Neural cell (in vitro differentiated cells): ENCODE measurements at regions not wholly inside any gene's neighbourhood (a gene's known extent, or its start where the extent isn't known, plus 50 kb on each side); places are given as distances from the start of the nearest gene placed in this dataset.

Experiments used
- H2AFZ ChIP-seq: fragments of 200-600, 300-800 bp; sonication (generic), shearing (Covaris generic); 2 replicates; pipeline ENCODE4 v1.6.0; 2014; ENCODE audit warnings: low read depth, mild to moderate bottlenecking, antibody characterized with exemption, low read length, moderate library complexity
- H3F3A ChIP-seq: fragments of 200-600 bp; shearing (Covaris generic); 2 replicates; pipeline ENCODE4 v1.6.1; 2016; ENCODE audit warnings: mild to moderate bottlenecking, moderate library complexity, mixed read lengths, antibody characterized with exemption, low read length; ENCODE audit not compliant: insufficient read depth, poor library complexity, severe bottlenecking
- H3K27ac ChIP-seq: fragments of 200-600, 300-800 bp; sonication (generic), shearing (Covaris generic); 2 replicates; pipeline ENCODE4 v1.5.1; 2014; ENCODE audit warnings: mild to moderate bottlenecking, low read length, moderate library complexity
- H3K27me3 ChIP-seq: fragments of 300-800, 200-600 bp; sonication (generic), shearing (Covaris generic); 2 replicates; pipeline ENCODE4 v1.6.0; 2014; ENCODE audit warnings: mild to moderate bottlenecking, low read depth, low read length, moderate library complexity; ENCODE audit not compliant: insufficient read depth
- H3K36me3 ChIP-seq: fragments of 300-800, 200-600 bp; sonication (generic), shearing (Covaris generic); 2 replicates; pipeline ENCODE4 v1.5.1; 2014; ENCODE audit warnings: mild to moderate bottlenecking, antibody characterized with exemption, low read length, moderate library complexity; ENCODE audit not compliant: insufficient read depth
- H3K4me2 ChIP-seq: fragments of 300-800, 200-600 bp; sonication (generic), shearing (Covaris generic); 2 replicates; pipeline ENCODE4 v1.6.0; 2014; ENCODE audit warnings: mild to moderate bottlenecking, low read length
- H3K4me3 ChIP-seq: fragments of 300-800, 200-600 bp; sonication (generic), shearing (Covaris generic); 2 replicates; pipeline ENCODE4 v1.5.1; 2014; ENCODE audit warnings: mild to moderate bottlenecking, low read length, moderate library complexity
- H3K79me2 ChIP-seq: fragments of 200-600 bp; shearing (Covaris generic); replicated peaks from 2 replicates; pipeline ENCODE4 v1.6.0; 2014; ENCODE audit warnings: mild to moderate bottlenecking, low read length, moderate library complexity; ENCODE audit not compliant: insufficient read depth
- H3K9ac ChIP-seq: fragments of 300-800, 200-600 bp; sonication (generic), shearing (Covaris generic); 2 replicates; pipeline ENCODE4 v1.6.1; 2016; ENCODE audit warnings: mild to moderate bottlenecking, low read length, mixed read lengths
- H3K9me2 ChIP-seq: fragments of 200-600 bp; shearing (Covaris generic); 2 replicates; pipeline ENCODE4 v1.6.1; 2016; ENCODE audit warnings: mild to moderate bottlenecking, low read length, mixed read lengths; ENCODE audit not compliant: insufficient read depth
- H3K9me3 ChIP-seq: fragments of 200-600, 300-800 bp; sonication (generic), shearing (Covaris generic); 2 replicates; pipeline ENCODE4 v1.6.1; 2016; ENCODE audit warnings: mild to moderate bottlenecking, mixed run types, low read length, moderate library complexity, mixed read lengths
- H4K20me1 ChIP-seq: fragments of 200-600 bp; shearing (Covaris generic); 2 replicates; pipeline ENCODE4 v1.6.1; 2016; ENCODE audit warnings: mild to moderate bottlenecking, mixed run types; ENCODE audit not compliant: insufficient read depth
- EP300 ChIP-seq: fragments of 450-650 bp; conservative IDR thresholded peaks from 2 replicates; pipeline ENCODE4 v1.6.1; 2014; ENCODE audit warnings: antibody characterized with exemption, mild to moderate bottlenecking, moderate library complexity; ENCODE audit not compliant: poor library complexity, severe bottlenecking
- EZH2 ChIP-seq: fragments of 200-600, 300-800 bp; shearing (Covaris generic), sonication (generic); IDR thresholded peaks from 2 replicates; pipeline ENCODE4 v1.6.1; 2014; ENCODE audit warnings: antibody characterized with exemption, low read length, borderline replicate concordance, mild to moderate bottlenecking; ENCODE audit not compliant: insufficient read depth, poor library complexity, severe bottlenecking
- MXI1 ChIP-seq: fragments of 450-650 bp; conservative IDR thresholded peaks from 2 replicates; pipeline ENCODE4 v1.6.1; 2014; ENCODE audit warnings: antibody characterized with exemption, mild to moderate bottlenecking; ENCODE audit not compliant: poor library complexity, severe bottlenecking
- POLR2AphosphoS5 ChIP-seq: IDR thresholded peaks from 2 replicates; pipeline ENCODE4 v1.6.1; 2012
- RAD21 ChIP-seq: fragments of 450-650 bp; conservative IDR thresholded peaks from 2 replicates; pipeline ENCODE4 v1.6.1; 2014; ENCODE audit warnings: antibody characterized with exemption, mild to moderate bottlenecking, moderate library complexity
- SMC3 ChIP-seq: fragments of 450-650 bp; conservative IDR thresholded peaks from 2 replicates; pipeline ENCODE4 v1.6.1; 2014; ENCODE audit warnings: antibody characterized with exemption, mild to moderate bottlenecking, moderate library complexity; ENCODE audit not compliant: poor library complexity
- TAF1 ChIP-seq: IDR thresholded peaks from 2 replicates; pipeline ENCODE4 v1.6.1; 2012; ENCODE audit warnings: low read depth
- TF ChIP-seq, protein P1 (sequence below): IDR thresholded peaks from 2 replicates; pipeline ENCODE4 v1.6.1; 2012; ENCODE audit warnings: borderline replicate concordance
- TF ChIP-seq, protein P2 (sequence below): fragments of 450-650 bp; IDR thresholded peaks from 2 replicates; pipeline ENCODE4 v1.5.1; 2014; ENCODE audit warnings: antibody characterized with exemption, mild to moderate bottlenecking, moderate library complexity; ENCODE audit not compliant: poor library complexity, severe bottlenecking

DNA sequence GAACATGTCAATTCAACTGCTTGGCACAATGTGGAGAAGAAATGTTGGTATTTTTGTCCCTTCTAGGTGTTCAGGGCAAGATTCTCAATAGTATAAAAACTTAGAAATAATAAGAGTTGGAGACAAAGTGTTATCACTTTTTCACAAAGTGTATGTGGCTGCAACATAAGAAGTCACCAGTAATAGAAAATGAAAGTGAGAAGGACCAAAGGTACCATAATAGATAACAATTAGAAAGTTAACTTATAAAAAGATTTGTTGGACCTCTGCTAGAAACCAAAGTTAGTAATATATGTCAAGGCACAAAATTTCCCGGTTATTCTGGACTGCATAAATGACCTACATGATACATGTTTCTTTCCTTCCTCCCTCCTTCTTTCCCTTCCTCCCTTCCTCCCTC is 1535.3 kb downstream of the EFNA5 start:
- Histone ChIP-seq H2AFZ (no peak overlapping the region), H3F3A (no peaks in the 10 kb centered on the region)

DNA sequence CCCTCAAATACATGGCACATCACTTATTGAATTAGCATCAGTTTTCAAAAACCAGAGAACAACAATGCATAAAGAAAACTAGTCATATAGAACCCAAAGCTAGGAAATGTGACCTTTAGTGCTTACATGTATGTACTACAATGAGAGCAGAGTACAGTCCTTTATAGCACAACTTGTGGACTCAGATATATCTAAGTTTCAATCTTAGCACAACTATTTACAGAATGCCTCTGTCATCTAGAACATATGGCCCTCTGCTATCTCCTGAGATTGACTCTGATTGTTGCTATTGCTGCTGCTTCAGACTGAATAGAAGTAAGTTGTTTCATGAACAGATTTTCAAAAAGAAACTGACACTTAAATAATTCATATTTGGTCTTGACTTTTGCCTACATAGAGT is 1536.2 kb downstream of the EFNA5 start:
- Histone ChIP-seq H3K79me2 (no peaks in the 10 kb centered on the region), H3K4me3 (no peak overlapping the region), H3K9me2 (no peaks in the 10 kb centered on the region), H3K9me3 (no peaks in the 10 kb centered on the region), H3F3A (no peaks in the 10 kb centered on the region), H3K4me2 (no peak overlapping the region), H3K27me3 (no peaks in the 10 kb centered on the region), H3K9ac (no peak overlapping the region), H2AFZ (no peak overlapping the region), H3K27ac (no peak overlapping the region), H4K20me1 (no peaks in the 10 kb centered on the region), H3K36me3 (no peaks in the 10 kb centered on the region)
- no peak for TF ChIP-seq EZH2
- no peak for TF ChIP-seq SMC3
- TF ChIP-seq MXI1 = no peak

More for the DNA sequence above, 1535.3 kb downstream of the EFNA5 start:
- Histone ChIP-seq H3K9ac (no peak overlapping the region), H3K4me2 (no peak overlapping the region), H3K27me3 (no peaks in the 10 kb centered on the region), H3K4me3 (no peak overlapping the region), H3K36me3 (no peaks in the 10 kb centered on the region), H3K27ac (no peak overlapping the region), H3K9me2 (no peaks in the 10 kb centered on the region), H3K9me3 (no peaks in the 10 kb centered on the region), H3K79me2 (no peaks in the 10 kb centered on the region), H4K20me1 (no peaks in the 10 kb centered on the region)
- no peak for TF ChIP-seq POLR2AphosphoS5
- no peak for TF ChIP-seq MXI1
- no peak for TF ChIP-seq TAF1
- TF ChIP-seq RAD21 = no peak
- TF ChIP-seq EZH2 = no peak
- TF ChIP-seq, protein P1, sequence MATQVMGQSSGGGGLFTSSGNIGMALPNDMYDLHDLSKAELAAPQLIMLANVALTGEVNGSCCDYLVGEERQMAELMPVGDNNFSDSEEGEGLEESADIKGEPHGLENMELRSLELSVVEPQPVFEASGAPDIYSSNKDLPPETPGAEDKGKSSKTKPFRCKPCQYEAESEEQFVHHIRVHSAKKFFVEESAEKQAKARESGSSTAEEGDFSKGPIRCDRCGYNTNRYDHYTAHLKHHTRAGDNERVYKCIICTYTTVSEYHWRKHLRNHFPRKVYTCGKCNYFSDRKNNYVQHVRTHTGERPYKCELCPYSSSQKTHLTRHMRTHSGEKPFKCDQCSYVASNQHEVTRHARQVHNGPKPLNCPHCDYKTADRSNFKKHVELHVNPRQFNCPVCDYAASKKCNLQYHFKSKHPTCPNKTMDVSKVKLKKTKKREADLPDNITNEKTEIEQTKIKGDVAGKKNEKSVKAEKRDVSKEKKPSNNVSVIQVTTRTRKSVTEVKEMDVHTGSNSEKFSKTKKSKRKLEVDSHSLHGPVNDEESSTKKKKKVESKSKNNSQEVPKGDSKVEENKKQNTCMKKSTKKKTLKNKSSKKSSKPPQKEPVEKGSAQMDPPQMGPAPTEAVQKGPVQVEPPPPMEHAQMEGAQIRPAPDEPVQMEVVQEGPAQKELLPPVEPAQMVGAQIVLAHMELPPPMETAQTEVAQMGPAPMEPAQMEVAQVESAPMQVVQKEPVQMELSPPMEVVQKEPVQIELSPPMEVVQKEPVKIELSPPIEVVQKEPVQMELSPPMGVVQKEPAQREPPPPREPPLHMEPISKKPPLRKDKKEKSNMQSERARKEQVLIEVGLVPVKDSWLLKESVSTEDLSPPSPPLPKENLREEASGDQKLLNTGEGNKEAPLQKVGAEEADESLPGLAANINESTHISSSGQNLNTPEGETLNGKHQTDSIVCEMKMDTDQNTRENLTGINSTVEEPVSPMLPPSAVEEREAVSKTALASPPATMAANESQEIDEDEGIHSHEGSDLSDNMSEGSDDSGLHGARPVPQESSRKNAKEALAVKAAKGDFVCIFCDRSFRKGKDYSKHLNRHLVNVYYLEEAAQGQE = no peak
- no peak for TF ChIP-seq EP300
- TF ChIP-seq, protein P2, sequence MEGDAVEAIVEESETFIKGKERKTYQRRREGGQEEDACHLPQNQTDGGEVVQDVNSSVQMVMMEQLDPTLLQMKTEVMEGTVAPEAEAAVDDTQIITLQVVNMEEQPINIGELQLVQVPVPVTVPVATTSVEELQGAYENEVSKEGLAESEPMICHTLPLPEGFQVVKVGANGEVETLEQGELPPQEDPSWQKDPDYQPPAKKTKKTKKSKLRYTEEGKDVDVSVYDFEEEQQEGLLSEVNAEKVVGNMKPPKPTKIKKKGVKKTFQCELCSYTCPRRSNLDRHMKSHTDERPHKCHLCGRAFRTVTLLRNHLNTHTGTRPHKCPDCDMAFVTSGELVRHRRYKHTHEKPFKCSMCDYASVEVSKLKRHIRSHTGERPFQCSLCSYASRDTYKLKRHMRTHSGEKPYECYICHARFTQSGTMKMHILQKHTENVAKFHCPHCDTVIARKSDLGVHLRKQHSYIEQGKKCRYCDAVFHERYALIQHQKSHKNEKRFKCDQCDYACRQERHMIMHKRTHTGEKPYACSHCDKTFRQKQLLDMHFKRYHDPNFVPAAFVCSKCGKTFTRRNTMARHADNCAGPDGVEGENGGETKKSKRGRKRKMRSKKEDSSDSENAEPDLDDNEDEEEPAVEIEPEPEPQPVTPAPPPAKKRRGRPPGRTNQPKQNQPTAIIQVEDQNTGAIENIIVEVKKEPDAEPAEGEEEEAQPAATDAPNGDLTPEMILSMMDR = no peak
- no peak for TF ChIP-seq SMC3

DNA sequence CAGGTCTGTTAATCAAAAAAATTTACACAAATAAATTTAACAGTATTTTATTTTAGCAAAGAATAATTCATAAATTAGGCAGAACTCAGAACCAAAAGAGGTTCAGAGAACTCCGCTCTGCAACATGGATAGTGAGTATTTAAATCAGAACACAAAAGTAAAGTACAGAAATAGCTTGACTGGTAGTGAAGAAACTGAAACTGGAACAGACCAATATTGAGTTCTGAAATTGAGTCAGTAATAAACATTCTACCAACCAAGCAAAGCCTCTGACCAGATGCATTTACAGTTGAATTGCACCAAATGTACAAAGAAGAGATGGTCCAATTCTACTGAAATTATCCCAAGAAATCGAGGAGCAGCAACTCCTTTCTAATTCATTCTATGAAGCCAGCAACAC is 1542.8 kb downstream of the EFNA5 start:
- no peak overlapping the region for H3K4me2 ChIP-seq
- H3K9ac ChIP-seq = no peak overlapping the region
- H3K27me3 ChIP-seq = no peaks in the 10 kb centered on the region
- no peak overlapping the region for H3K4me3 ChIP-seq
- no peaks in the 10 kb centered on the region for H4K20me1 ChIP-seq
- no peaks in the 10 kb centered on the region for H3K36me3 ChIP-seq
- no peak overlapping the region for H2AFZ ChIP-seq
- H3K9me2 ChIP-seq = no peaks in the 10 kb centered on the region
- H3F3A ChIP-seq = no peaks in the 10 kb centered on the region
- H3K9me3 ChIP-seq = no peaks in the 10 kb centered on the region
- no peaks in the 10 kb centered on the region for H3K79me2 ChIP-seq
- TF ChIP-seq MXI1 = no peak
- no peak for TF ChIP-seq SMC3
- no peak for TF ChIP-seq RAD21
- TF ChIP-seq, protein P2 = no peak
- no peak overlapping the region for H3K27ac ChIP-seq
